Heart left ventricle (tissue), 13 donors: ENCODE measurements at regions not wholly inside any gene's neighbourhood (a gene's known extent, or its start where the extent isn't known, plus 50 kb on each side); places are given as distances from the start of the nearest gene placed in this dataset.

ENCODE experiments used
- CTCF ChIP-seq, 12 donors: fragments of 200-600 bp; sonication (generic) in 4 of 12; IDR thresholded peaks; one replicate each; pipeline versions ENCODE4 v1.5.0 to v1.8.0; 2018 to 2022; ENCODE audit warnings: antibody characterized with exemption in 12 of 12, mild to moderate bottlenecking in 5 of 12
- POLR2A ChIP-seq, 2 donors: fragments of 450-650 bp; IDR thresholded peaks; one replicate each; pipeline ENCODE4 v1.6.1; 2017; ENCODE audit warnings: antibody characterized with exemption in 2 of 2, mild to moderate bottlenecking in 2 of 2, moderate library complexity in 2 of 2
- donor health status: ischemic (EF 13 %, LVEDD 7.1; RV severe dilation, severe dysfunction).
- donor health status: DM: no; HTN: yes; CAD: no.
- donor health status: DM: no; HTN: no; CAD: no.
- donor health status: ischemic (EF 25% LVEDD 6.9; RV normal size, moderate dysfunction).
- donor health status: ischemic (EF 25% LVEDD 5.7; RV mildly dilated, moderate dysfunction).
- donor health status: ischemic (EF 35%, LVEDD 5.7; RV mildly dilated, moderate dysfunction).
- donor health status: nonischemic (EF 11% LVEDD 7.7; RV severe dilation, severe dysfunction).
- donor health status: DM: yes; HTN: yes; CAD: no.
- donor health status: PGD.
- donor health status: ischemic (EF 29% LVEDD 5.4; RV normal size, mild dysfunction).
- donor health status: nonischemic (EF 23%, LVEDD 6.1; RV moderate dilation, normal function).

- TF ChIP-seq POLR2A (IDR thresholded peaks at IDR 0.05) (no peak), CTCF (IDR thresholded peaks at IDR 0.05) (no peak)
Observed at GRCh38 chr6:110538416-110539160, 62.2 kb upstream of the SLC22A16 start.
